OCI-LY3 (cell line): ENCODE measurements at regions not wholly inside any gene's neighbourhood (a gene's known extent, or its start where the extent isn't known, plus 50 kb on each side); places are given as distances from the start of the nearest gene placed in this dataset.

ENCODE experiments used
- CTCF ChIP-seq: fragments of 200-600, 300-600 bp; sonication (generic); IDR thresholded peaks from 2 replicates; pipeline ENCODE4 v1.5.1; 2014; ENCODE audit warnings: antibody characterized with exemption, low read length, low read depth
- EZH2phosphoT487 ChIP-seq: fragments of 200-600 bp; shearing (Covaris generic); IDR thresholded peaks from 2 replicates; pipeline ENCODE4 v1.6.1; 2018; ENCODE audit warnings: antibody characterized with exemption, mixed run types, low read depth

- TF ChIP-seq CTCF (no peak), EZH2phosphoT487 (no peak)
Observed at GRCh38 chr11:21768388-21768787, 424.5 kb upstream of the ANO5 start.
